SK-N-SH treated with all-trans-retinoic acid at 6 μM for 48 hours (cell line): ENCODE measurements at regions not wholly inside any gene's neighbourhood (a gene's known extent, or its start where the extent isn't known, plus 50 kb on each side); places are given as distances from the start of the nearest gene placed in this dataset.

Source experiments
- ATAC-seq: fragments of 200-7000 bp; cut with Tn5 transposase; 3 replicates; pipeline ENCODE4 v1.9.1; 2020; ENCODE audit warnings: mild to moderate bottlenecking, moderate library complexity
- ARNTL ChIP-seq: fragments of 450-650 bp; formaldehyde crosslinking; IDR thresholded peaks from 2 replicates; pipeline ENCODE4 v1.5.0; 2020; ENCODE audit warnings: low read depth, mild to moderate bottlenecking, moderate library complexity, borderline replicate concordance
- BACH2 ChIP-seq: fragments of 250-450 bp; sonication (Bioruptor Pico); IDR thresholded peaks from 2 replicates; pipeline ENCODE4 v1.9.0; 2021; ENCODE audit warnings: mild to moderate bottlenecking, borderline replicate concordance
- CREB5 ChIP-seq: fragments of 250-450 bp; sonication (Bioruptor Pico); IDR thresholded peaks from 2 replicates; pipeline ENCODE4 v1.5.1; 2020; ENCODE audit warnings: low read depth, mild to moderate bottlenecking, moderate library complexity
- CSDC2 ChIP-seq: fragments of 250-450 bp; sonication (Bioruptor Pico); IDR thresholded peaks from 2 replicates; pipeline ENCODE4 v1.5.0; 2020; ENCODE audit warnings: mild to moderate bottlenecking, moderate library complexity
- ESRRG ChIP-seq: fragments of 250-450 bp; sonication (Bioruptor Pico); IDR thresholded peaks from 2 replicates; pipeline ENCODE4 v1.6.1; 2021; ENCODE audit warnings: mild to moderate bottlenecking
- GLIS3 ChIP-seq: fragments of 250-450 bp; sonication (Bioruptor Pico); IDR thresholded peaks from 2 replicates; pipeline ENCODE4 v1.5.0; 2020; ENCODE audit warnings: mild to moderate bottlenecking, moderate library complexity
- ISL1 ChIP-seq: fragments of 250-450 bp; sonication (Bioruptor Pico); IDR thresholded peaks from 2 replicates; pipeline ENCODE4 v2.1.2; 2022; ENCODE audit warnings: mild to moderate bottlenecking, moderate library complexity
- OSR1 ChIP-seq: fragments of 250-450 bp; sonication (Bioruptor Pico); IDR thresholded peaks from 2 replicates; pipeline ENCODE4 v1.8.0; 2022; ENCODE audit warnings: moderate library complexity, mild to moderate bottlenecking, inconsistent platforms
- POU6F1 ChIP-seq: fragments of 250-450 bp; sonication (Bioruptor Pico); IDR thresholded peaks from 2 replicates; pipeline ENCODE4 v1.8.0; 2021; ENCODE audit warnings: low read depth, mild to moderate bottlenecking, moderate library complexity, borderline replicate concordance
- PPARA ChIP-seq: fragments of 250-450 bp; sonication (Bioruptor Pico); IDR thresholded peaks from 2 replicates; pipeline ENCODE4 v1.5.0; 2020; ENCODE audit warnings: mild to moderate bottlenecking, borderline replicate concordance
- RARB ChIP-seq: fragments of 250-450 bp; sonication (Bioruptor Pico); IDR thresholded peaks from 2 replicates; pipeline ENCODE4 v1.8.0; 2021; ENCODE audit warnings: mild to moderate bottlenecking, moderate library complexity
- SNAI2 ChIP-seq: fragments of 250-450 bp; sonication (Bioruptor Pico); IDR thresholded peaks from 2 replicates; pipeline ENCODE4 v1.5.0; 2020; ENCODE audit warnings: mild to moderate bottlenecking, moderate library complexity
- TCF4 ChIP-seq: fragments of 250-450 bp; sonication (Bioruptor Pico); IDR thresholded peaks from 2 replicates; pipeline ENCODE4 v1.8.0; 2021; ENCODE audit warnings: mild to moderate bottlenecking, moderate library complexity, borderline replicate concordance
- TOX ChIP-seq: fragments of 250-450 bp; sonication (Bioruptor Pico); IDR thresholded peaks from 2 replicates; pipeline ENCODE4 v1.8.0; 2021; ENCODE audit warnings: mild to moderate bottlenecking, moderate library complexity, borderline replicate concordance
- ZC3H10 ChIP-seq: fragments of 250-450 bp; sonication (Bioruptor Pico); IDR thresholded peaks from 2 replicates; pipeline ENCODE4 v1.5.1; 2021; ENCODE audit warnings: mild to moderate bottlenecking, moderate library complexity
- ZFP3 ChIP-seq: fragments of 250-450 bp; sonication (Bioruptor Pico); IDR thresholded peaks from 2 replicates; pipeline ENCODE4 v1.5.0; 2020; ENCODE audit warnings: mild to moderate bottlenecking, moderate library complexity
- ZFP30 ChIP-seq: fragments of 450-650 bp; formaldehyde crosslinking; IDR thresholded peaks from 2 replicates; pipeline ENCODE4 v1.5.0; 2022; ENCODE audit warnings: mild to moderate bottlenecking, moderate library complexity
- ZNF70 ChIP-seq: fragments of 450-650 bp; formaldehyde crosslinking; IDR thresholded peaks from 2 replicates; pipeline ENCODE4 v1.5.0; 2020; ENCODE audit warnings: mild to moderate bottlenecking, moderate library complexity
- ZNF8 ChIP-seq: fragments of 450-650 bp; formaldehyde crosslinking; IDR thresholded peaks from 2 replicates; pipeline ENCODE4 v1.5.0; 2020; ENCODE audit warnings: mild to moderate bottlenecking, moderate library complexity
- TF ChIP-seq, protein P1 (sequence below): fragments of 250-450 bp; sonication (Bioruptor Pico); IDR thresholded peaks from 2 replicates; pipeline ENCODE4 v1.5.1; 2021; ENCODE audit warnings: mild to moderate bottlenecking, moderate library complexity
- TF ChIP-seq, protein P2 (sequence below): fragments of 250-450 bp; sonication (Bioruptor Pico); IDR thresholded peaks from 2 replicates; pipeline ENCODE4 v1.5.0; 2020; ENCODE audit warnings: mild to moderate bottlenecking, moderate library complexity

DNA sequence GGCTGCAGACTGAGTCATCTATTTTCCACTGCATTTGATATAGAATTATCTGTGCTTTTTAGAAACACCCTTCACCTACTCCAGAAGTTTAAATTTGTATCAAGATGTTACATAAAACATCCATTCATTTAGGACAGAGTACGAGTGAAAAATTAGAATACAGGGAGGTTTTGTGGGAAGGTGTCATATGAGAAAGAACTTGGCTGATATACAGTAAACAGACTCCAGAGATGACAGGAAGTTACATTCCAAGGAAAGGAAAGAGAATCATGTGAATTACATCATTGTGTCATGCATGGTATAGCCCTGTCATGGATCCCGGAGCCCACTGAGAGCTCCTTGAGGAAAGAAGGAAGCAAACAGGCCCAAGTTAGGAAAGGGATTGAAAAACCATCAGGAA, 341.5 kb upstream of the PKDCC start (continued):
- TF ChIP-seq ZNF70 (no peak), PPARA (no peak), RARB (no peak), ZNF8 (CRISPR knock-in tag) (no peak), ARNTL (CRISPR knock-in tag) (no peak), BACH2 (CRISPR knock-in tag) (no peak)
- TF ChIP-seq, protein P1, sequence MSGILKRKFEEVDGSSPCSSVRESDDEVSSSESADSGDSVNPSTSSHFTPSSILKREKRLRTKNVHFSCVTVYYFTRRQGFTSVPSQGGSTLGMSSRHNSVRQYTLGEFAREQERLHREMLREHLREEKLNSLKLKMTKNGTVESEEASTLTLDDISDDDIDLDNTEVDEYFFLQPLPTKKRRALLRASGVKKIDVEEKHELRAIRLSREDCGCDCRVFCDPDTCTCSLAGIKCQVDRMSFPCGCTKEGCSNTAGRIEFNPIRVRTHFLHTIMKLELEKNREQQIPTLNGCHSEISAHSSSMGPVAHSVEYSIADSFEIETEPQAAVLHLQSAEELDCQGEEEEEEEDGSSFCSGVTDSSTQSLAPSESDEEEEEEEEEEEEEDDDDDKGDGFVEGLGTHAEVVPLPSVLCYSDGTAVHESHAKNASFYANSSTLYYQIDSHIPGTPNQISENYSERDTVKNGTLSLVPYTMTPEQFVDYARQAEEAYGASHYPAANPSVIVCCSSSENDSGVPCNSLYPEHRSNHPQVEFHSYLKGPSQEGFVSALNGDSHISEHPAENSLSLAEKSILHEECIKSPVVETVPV (CRISPR knock-in tag) = no peak
- TF ChIP-seq, protein P2, sequence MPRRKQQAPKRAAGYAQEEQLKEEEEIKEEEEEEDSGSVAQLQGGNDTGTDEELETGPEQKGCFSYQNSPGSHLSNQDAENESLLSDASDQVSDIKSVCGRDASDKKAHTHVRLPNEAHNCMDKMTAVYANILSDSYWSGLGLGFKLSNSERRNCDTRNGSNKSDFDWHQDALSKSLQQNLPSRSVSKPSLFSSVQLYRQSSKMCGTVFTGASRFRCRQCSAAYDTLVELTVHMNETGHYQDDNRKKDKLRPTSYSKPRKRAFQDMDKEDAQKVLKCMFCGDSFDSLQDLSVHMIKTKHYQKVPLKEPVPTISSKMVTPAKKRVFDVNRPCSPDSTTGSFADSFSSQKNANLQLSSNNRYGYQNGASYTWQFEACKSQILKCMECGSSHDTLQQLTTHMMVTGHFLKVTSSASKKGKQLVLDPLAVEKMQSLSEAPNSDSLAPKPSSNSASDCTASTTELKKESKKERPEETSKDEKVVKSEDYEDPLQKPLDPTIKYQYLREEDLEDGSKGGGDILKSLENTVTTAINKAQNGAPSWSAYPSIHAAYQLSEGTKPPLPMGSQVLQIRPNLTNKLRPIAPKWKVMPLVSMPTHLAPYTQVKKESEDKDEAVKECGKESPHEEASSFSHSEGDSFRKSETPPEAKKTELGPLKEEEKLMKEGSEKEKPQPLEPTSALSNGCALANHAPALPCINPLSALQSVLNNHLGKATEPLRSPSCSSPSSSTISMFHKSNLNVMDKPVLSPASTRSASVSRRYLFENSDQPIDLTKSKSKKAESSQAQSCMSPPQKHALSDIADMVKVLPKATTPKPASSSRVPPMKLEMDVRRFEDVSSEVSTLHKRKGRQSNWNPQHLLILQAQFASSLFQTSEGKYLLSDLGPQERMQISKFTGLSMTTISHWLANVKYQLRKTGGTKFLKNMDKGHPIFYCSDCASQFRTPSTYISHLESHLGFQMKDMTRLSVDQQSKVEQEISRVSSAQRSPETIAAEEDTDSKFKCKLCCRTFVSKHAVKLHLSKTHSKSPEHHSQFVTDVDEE (CRISPR knock-in tag) = no peak

GRCh38 chr2:41707790-41708451, 339.9 kb upstream of the PKDCC start:
- ATAC-seq = no peak
- TF ChIP-seq ISL1 (CRISPR knock-in tag) (no peak), OSR1 (CRISPR knock-in tag) (no peak), TOX (CRISPR knock-in tag) (no peak), CSDC2 (no peak), ESRRG (CRISPR knock-in tag) (no peak), TCF4 (CRISPR knock-in tag) (no peak), BACH2 (CRISPR knock-in tag) (no peak), ZC3H10 (no peak), CREB5 (CRISPR knock-in tag) (no peak), ARNTL (CRISPR knock-in tag) (no peak), PPARA (no peak), ZFP3 (CRISPR knock-in tag) (no peak), ZNF70 (no peak), ZFP30 (CRISPR knock-in tag) (no peak), SNAI2 (no peak)

DNA sequence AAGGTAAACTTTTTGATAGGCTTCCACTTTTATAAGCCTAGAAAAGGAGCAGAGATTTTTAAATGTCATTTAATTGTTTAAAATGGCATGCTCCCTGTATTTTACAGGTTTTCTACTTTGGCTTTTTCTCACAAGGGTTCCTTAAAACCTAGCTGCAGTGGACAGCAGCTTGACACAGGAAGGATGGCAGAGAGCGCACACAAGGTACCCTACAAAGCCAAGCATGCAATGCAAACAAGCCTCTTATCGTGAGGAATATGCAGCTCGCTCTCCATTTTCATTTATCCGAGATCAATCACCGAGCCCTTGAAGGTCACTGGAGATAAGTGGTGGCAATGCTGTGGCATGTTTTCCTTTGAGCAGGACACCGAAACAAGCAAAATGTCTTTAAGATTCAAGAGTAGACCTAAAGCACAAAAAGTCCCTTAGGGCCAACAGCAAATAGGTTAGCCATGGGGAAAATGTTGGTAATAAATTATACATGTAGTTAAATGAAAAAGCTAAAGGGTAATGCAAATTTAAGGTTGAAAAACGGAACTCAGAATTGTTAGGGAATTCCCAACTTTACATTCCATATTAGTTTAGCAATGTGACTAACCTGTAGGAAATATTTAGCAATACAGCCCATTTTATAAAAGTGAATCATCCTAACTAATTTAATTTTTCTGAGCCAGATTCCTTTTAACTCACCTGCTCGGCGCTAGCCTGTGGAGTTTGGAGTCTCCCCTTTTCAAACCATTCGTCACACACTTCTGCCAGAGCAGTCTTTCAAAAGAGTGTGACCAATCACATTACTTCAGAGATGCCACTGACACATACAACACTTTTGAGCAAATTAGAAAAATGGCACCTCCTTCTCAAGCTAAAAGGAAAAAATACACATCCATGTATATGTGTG, 337.9 kb upstream of the PKDCC start:
- ATAC-seq = no peak
- TF ChIP-seq ISL1 (CRISPR knock-in tag) = peak; percentile 42; the same call in 1 of the 2 replicates
- no peak for TF ChIP-seq TCF4 (CRISPR knock-in tag)

DNA sequence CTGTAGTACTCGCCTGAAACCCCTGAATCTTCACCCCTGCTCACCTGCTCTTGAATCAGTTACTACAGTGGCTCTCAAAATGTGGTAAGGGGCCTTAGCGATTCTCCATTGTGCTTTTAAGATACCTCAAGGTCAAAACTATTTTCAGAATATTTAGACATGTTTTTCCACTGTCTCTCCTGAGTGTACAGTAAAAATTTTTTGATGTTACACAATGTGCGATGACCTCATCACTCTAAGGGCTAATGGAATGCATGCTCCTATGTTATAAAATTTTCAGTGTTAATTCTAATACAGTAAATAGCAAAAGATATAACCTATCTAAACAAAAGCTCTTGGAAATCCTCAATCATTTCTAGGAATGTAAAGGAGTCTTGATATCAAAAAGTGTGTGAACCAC, 336.9 kb upstream of the PKDCC start:
- ATAC-seq = no peak
- TF ChIP-seq, protein P1 (CRISPR knock-in tag) = no peak
- no peak for TF ChIP-seq ZC3H10
- TF ChIP-seq GLIS3 (CRISPR knock-in tag) = no peak
- no peak for TF ChIP-seq ZNF8 (CRISPR knock-in tag)
- no peak for TF ChIP-seq SNAI2
- TF ChIP-seq BACH2 (CRISPR knock-in tag) = no peak
- TF ChIP-seq, protein P2 (CRISPR knock-in tag) = no peak
- TF ChIP-seq ESRRG (CRISPR knock-in tag) = no peak
- TF ChIP-seq POU6F1 = no peak
- TF ChIP-seq PPARA = no peak
